ENCODE measurements at regions not wholly inside any gene's neighbourhood (a gene's known extent, or its start where the extent isn't known, plus 50 kb on each side); places are given as distances from the start of the nearest gene placed in this dataset.
"Not testable (repeated sequence)": the region's sequence is repeated elsewhere in the genome, so short reads cannot be mapped to it uniquely, and the experiment has no call there.

DNA sequence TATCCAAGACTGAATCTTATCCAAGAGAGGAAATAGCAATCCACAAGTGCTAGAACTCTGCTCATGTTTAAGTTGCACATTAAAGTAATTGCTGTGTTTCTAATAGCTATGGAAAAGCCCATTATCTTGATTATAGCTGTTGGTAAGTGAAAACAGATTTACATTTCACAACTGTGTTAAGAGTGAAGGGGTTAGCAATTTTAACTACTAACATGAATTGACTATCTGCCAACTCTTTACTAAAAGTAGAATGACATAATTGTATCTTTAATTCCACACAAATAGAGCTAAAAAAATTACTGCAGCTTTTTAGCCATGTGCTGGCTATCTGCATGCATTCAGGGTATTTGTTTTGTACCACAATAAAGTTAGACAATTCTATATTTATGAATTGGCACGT lies 277.9 kb upstream of the IRAK1BP1 start:
- DNase-seq (ENCODE audit: low read depth, low spot score) = no peak

DNA sequence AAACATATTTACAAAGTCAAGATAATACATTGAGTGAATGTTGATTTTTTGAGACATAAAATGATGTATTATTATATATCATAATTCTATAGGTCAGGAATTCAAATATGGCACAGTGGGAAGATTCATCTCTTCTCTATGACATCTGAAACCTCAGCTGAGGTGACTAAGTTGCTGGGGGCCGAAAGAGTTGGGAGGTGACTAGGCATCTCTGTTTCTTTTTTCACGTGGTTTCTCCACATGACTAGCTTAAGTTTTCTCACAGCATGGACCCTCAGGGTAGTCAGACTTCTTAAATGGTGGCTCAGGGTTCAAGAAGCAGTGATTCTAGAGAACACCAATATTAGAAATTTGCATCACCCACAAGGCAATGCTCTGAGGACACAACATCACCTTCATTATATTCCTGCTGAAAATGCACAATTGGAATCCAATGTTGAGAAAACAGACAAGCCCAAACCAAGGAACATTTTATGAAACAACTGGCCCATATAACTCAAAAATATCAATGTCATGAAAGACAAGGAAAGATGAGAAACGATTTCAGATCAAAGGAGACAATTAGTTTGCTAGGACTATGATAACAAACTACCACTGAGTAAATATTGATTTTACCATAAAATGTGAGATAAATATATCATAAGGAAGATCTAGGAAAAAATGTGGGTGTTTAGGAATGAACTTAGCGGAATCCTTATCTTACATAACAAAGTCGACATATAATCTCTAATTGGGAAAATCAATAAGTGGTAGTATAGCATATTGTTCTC lies 273.3 kb upstream of the IRAK1BP1 start:
- no peak for DNase-seq (ENCODE audit: low read depth, low spot score)

DNA sequence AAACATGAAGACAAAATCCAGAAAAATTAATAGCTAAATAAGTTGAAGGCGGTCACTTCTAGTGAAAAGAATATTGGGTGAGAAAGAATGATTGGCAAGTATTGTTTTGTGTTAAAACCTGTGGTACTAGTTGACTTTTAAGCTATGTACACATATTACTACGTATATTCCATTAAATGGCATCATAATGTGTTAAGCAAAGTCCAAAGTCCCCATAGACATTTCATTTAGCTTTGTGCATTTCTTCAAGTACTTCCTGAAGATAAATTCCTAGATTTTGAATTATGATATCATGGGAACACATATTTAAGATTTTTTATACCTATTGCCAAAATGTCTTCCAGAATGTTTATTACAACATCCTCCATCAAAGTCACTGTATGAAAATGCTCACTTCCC lies 272.7 kb upstream of the IRAK1BP1 start:
- DNase-seq (ENCODE audit: low read depth, low spot score) = no peak

DNA sequence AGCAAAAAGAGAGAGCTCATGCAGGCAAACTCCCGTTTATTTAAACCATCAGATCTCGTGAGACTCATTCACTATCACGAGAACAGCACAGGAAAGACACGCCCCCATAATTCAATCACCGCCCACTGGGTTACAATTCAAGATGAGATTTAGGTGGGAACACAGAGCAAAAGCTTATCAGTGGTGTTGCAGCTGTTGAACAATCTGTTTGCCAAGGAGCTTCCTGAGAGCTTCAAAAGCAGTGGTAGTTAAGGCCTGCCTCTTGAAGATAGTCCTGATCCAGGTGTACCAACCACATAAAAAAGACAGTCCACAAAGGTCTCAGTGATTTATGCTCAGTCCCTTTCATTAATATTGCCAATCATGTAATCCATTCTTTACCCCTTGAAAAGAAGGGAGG lies 269.4 kb upstream of the IRAK1BP1 start:
- DNase-seq (ENCODE audit: low read depth, low spot score) = no peak

DNA sequence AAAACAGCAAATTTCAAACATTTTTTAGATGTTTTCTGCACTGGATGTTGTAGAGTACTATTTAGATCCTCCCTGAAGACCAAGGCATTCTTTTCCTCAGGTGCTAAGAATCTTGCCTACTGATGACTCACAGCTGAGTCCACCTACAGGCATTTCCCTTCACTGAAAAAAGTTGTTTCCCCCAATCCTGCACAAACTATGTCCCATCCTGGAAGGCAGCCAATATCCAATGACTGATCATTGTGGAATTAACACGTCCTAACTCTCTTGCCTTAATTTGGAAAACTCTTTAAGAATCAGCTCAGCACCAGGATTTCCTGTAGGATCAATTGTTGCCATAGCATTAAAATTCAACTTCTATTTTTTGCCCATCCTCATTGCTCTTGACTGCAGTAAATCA lies 268.4 kb upstream of the IRAK1BP1 start:
- DNase-seq (ENCODE audit: low read depth, low spot score) = no peak

DNA sequence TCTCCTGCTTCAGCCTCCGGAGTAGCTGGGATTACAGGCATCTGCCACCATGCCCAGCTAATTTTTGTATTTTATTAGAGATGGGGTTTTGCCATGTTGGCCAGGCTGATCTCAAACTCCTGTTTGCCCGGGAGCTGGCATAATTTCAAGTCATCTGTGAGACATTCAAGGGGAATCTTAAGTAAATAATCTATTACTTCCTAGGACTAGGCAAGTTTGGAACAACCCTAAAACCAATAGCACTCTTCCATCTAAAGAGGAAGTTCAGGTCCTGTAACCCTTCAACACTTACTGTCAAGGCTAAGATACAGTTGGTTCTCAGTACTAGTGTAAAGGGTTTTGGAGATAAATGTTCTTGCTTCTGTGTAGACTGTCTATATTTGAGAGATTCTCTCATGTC lies 267.8 kb upstream of the IRAK1BP1 start:
- no peak for DNase-seq (ENCODE audit: low read depth, low spot score)

DNA sequence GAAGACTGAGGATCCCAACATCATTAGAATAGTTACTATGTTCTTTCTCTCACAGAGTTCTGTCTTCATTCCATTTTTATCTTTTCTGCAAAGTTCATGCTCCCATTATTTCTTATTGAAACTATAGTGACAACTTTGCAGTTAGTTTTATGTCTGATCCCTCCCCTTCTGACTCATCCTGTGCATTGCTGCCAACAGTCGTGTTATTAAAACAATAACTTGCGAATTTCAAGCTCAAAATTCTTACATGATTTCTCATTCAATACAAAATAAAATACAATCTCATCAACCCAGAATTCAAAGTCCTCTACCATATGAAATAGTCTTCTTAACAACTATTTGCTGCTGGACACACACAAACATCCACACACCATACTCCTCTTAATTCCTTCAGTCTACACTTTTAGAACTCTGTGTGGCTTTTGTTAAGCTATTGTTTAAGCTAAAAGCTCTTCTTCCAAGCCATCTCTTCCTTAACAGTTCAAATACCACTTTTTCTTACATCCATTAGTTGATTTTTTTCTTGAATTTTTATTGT lies 261.4 kb upstream of the IRAK1BP1 start:
- DNase-seq (ENCODE audit: low read depth, low spot score) = no peak

DNA sequence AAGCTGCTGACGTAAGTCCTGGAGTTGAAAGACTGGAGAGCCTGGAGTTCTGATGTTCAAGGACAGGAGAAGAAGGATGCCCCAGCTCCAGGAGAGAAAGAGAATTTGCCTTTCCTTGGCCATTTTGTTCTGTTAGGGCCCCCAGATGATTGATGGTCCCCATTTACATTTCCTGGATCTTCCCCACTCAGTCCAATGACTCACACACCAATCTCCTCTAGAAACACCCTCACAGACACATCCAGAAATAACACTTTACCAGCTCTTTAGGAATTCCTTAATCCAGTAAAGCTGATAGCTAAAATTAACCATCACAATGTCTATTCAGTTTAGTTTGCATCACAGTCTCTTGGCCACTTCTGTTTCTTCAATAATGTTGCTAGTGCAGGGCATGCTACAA lies 260.2 kb upstream of the IRAK1BP1 start:
- no peak for DNase-seq (ENCODE audit: low read depth, low spot score)

DNA sequence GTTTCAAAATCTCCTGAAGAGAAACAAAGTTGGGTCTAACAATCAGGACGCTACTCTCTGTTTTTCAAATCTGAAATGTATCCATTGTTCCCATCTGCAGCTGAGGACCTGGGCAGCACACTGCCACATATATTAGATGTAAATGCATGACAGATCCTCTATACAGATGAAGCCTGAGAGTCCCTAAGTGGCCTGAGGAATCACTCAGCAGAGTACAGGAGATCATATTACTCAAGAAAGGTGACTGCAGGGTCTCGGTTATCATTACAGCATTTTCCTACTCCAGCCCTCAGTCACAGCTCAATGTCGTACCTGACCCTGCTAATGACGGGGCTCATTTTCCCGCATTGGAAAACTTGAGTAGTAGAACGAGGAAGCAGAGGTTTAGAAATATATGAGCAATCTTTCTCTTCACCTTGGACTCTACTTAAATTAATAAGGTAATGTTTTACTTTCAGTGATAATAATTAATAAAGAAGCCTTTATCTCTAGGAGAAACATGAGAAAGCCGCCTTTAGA lies 256.2 kb upstream of the IRAK1BP1 start:
- DNase-seq (ENCODE audit: low read depth, low spot score) = no peak

DNA sequence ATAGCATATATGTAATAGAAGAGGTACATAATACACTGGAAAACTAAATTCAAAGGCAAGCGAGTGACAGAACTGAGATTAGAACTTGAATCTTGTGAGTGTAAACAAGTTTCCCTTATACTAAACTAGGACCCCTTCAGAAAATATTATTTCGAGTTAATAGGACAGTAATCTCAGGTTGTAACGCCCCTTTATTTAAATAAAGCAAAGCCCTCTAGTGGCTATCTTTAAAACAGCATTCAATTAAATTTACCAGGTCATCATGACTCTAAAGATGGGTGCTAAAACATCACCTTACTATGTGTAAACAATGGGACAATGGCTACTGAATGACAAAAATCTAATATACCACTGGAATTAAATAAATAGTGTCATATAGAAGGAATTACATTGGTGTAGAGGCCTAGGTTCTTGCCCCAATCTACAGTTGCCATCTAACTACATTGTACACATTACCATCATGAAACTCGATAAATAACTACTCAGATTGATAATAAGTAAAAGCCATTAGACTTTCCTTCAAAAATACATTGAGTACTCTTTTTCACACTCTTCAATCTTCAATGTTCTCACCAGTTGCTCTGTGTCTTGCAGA lies 255.4 kb upstream of the IRAK1BP1 start:
- DNase-seq (ENCODE audit: low read depth, low spot score) = no peak

DNA sequence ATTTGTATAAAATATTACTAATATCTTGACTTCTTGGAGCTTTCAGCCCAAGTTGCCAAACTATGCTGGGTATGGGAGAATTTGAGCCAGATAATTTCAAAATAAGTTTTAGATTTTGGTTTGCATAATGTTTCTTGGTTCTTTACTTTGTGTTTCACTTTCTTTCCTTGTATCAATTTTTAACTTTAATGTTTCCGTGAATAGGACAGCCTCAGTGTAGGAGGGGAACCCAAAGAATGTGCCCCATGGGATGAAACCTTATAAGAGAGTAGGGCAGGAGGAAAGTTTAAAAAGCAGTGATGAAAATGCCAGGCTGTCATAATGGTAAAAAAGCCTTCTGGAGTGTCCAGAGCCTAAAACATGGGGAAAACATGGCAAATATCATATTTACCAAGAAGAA lies 252.4 kb upstream of the IRAK1BP1 start:
- no peak for DNase-seq (ENCODE audit: low read depth, low spot score)

DNA sequence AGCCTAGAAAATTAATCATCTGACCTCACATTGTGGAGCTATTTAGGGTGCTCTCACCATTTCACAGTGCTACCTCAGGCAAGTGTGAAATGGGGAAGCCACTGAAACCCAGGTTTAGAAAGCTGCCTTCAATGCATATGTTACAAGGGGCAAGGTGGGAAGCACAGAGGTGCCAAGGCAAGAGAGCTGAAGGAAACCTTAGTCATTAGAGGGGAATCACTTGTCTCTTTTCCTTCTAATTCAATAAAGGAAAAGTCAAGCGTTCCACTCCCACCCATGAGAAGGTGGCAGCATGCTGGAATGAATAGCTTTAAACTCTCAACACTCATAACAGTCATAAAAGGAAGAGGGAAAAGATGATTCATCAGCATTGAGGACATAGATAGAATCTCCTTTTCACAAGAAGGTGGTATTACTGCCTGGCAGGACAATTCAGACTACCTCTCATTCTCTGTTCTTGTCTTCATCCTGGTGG lies 251.9 kb upstream of the IRAK1BP1 start:
- no peak for DNase-seq (ENCODE audit: low read depth, low spot score)

DNA sequence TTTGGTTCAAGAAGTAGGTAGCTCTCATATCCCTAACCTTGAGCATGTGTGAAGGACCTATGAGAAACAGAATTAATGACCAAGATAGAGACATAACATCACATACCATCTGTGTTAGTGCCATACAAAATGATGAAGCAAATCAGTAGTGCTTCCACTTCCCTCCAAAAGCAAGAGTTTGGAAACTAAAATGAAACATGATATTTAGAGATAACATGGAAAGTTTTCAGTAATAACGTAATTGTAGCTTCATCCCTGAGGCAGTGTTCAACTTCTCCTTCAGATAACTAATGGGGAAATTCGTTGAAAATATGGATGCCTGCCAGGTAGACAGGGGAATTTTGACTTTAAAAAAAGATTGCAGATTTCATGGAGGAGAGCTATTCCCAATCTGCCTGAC lies 248.4 kb upstream of the IRAK1BP1 start:
- no peak for DNase-seq (ENCODE audit: low read depth, low spot score)

DNA sequence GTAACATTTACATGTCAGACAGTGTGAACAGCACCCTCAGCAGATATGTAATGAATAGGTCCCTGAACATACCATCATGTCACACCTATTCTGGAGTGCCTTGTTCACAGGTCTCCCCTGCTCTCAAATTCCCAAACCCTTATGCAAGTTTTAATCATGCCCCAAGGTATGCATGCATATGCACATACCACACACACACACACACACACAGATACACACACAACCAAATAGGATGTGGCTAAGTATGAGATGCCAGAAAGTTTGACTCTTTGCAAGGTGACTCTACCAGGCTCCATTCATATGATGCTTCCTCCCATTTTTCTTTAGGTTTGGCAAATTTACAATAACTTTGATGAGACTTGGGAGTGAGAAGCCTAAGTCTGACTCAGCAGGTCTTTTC lies 243.8 kb upstream of the IRAK1BP1 start:
- no peak for DNase-seq (ENCODE audit: low read depth, low spot score)

DNA sequence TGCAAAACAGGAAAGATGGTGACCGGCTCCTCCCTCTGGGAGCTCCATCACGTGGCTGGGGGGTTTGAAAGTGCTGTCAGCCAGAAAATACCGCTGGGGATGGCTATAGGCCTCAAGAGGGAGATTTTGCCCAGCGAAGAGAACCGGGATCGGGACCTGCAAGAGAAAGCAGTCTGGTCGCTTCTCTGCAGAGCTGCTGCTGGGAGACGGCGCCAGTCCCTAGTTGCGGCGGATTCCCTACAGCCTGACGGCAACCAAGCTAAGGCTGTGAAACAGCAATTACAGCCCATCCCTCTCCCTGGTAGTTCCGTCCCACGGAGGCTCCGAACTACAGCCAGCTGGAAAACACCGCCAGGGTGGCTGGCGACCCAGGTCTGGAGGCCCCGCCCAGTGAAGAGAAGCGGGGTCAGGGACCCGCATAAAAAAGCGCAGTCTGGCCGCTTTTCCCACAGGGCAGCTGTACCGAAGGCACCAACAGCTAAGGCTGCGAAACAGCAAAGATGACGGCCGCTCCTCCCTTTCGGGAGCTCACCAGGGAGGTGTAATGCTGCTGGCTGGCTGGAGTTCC lies 238.1 kb upstream of the IRAK1BP1 start:
- DNase-seq (ENCODE audit: low read depth, low spot score) = peak; percentile 15

DNA sequence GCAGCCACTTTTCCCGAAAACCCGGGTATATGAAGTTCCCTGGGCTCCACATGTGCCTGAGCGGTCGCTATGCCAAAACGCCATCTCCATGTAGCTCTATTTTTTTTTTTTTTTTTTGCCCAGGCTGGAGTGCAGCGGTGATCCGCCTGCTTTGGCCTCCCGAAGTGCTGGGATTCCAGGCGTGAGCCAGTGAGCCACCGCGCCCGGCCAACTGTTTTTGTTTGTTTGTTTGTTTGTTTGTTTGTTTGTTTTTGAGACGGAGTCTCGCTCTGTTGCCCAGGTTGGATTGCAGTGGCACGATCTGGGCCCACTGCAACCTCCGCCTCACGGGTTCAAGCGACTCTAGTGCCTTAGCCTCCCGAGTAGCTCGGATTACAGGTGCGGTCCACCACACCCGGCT lies 237.5 kb upstream of the IRAK1BP1 start:
- DNase-seq (ENCODE audit: low read depth, low spot score) = no peak

DNA sequence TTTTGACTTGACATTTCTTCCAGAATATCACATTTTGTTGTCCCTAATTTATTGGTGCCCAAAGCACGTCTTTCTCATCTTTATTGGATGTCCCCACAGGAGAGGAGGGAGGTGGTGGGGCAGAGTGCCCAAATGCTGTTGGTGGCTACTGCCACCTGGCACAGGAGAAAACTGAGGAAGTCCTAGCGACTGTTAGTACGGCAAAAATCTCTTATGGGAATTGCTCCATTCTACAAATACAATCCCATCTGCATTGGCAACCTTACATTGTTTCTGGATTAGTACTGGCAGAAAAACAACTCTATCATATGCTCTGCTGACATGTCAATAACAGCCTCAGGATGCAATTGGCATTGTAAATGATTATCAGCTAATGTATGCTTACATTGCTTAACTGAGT lies 235.4 kb upstream of the IRAK1BP1 start:
- no peak for DNase-seq (ENCODE audit: low read depth, low spot score)

DNA sequence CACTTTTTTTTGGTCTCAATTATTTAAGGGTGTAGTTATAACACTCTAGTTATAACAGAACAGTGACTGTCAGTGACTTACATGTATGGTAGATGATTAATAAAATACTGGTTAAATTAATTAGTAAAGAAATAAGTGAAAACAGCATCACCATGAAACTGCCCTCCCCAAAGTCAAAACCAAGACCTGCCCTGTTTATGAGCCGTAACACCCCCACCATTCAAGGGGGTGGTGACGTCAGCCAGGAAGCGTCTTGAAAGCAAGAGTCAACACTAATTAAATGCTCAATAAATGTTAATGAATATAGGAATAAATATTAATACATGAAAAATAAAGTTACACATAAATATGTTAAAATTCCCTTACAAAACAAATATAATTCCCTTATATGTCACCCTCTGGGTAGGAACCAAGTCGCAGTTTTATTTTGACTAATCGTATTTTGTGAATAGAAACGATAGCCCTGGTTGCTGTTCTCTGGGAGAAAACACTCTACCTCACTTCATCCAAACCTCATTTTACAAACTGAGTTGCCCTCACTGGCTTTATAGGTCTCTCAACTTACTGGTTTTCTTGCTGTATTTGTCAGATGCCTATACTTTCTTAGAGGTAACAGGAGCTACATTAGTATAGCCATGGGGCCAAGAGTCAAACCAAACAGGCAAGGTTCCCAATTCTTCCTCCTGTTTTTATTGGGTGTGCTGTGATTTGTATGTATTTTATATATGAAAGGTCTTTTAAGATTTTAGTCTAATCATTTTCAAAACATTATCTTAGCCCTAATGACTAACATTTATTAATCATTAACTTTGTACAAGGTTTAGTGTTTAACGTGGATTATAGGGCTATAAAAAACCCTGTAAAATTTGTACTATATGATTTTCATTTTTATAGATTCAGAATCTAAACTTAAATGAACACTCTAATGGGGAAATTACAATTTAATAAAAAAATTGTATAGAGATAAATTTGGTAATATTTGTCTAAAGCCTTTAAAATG lies 227.9 kb upstream of the IRAK1BP1 start:
- DNase-seq (ENCODE audit: low read depth, low spot score) = no peak

DNA sequence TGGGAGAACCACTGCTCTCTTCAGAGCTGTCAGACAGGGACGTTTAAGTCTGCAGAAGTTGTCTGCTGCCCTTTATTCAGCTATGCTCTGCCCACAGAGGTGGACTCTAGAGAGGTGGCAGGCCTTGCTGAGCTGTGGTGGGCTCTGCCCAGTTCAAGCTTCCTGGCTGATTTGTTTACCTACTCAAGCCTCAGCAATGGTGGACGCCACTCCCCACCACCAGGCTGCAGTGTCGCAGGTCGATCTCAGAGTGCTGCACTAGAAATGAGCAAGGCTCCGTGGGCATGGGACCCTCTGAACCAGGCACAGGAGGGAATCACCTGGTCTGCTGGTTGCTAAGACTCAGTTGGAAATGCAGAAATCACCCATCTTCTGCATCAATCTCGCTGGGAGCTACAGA lies 223.4 kb upstream of the IRAK1BP1 start:
- not testable (repeated sequence) for DNase-seq (ENCODE audit: low read depth, low spot score)

DNA sequence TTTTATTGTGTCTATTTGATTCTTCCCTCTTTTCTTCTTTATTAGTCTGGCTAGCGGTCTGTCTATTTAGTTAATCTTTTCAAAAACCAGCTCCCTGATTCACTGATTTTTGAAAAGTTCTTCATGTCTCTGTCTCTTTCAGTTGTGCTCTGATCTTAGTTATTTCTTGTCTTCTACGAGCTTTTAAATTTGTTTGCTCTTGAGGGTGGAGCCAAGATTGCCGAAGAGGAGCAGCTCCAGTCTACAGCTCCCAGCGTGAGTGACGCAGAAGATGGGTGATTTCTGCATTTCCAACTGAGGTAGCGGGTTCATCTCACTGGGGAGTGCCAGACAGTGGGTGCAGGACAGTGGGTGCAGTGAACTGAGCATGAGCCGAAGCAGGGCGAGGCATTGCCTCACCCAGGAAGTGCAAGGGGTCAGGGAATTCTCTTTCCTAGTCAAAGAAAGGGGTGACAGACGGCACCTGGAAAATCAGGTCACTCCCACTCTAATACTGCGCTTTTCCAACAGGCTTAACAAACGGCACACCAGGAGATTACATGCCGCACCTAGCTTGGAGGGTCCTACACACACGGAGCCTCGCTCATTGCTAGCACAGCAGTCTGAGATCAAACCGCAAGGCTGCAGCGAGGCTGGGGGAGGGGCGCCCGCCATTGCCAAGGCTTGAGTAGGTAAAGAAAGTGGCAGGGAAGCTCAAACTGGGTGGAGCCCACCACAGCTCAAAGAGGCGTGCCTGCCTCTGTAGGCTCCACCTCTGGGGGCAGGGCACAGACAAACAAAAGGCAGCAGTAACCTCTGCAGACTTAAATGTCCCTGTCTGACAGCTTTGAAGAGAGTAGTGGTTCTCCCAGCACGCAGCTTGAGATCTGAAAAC lies 220.6 kb upstream of the IRAK1BP1 start:
- DNase-seq (ENCODE audit: low read depth, low spot score) = not testable (repeated sequence)
